BJ (cell line): ENCODE measurements at regions not wholly inside any gene's neighbourhood (a gene's known extent, or its start where the extent isn't known, plus 50 kb on each side); places are given as distances from the start of the nearest gene placed in this dataset.
A peak's percentile ranks its signal among the peaks of the same experiment; 100 is the strongest.
"Not testable (repeated sequence)": the region's sequence is repeated elsewhere in the genome, so short reads cannot be mapped to it uniquely, and the experiment has no call there.

ENCODE experiments used
- CTCF ChIA-PET: fragments of 350-600 bp; formaldehyde crosslinking; extraction: SDS; loops from one replicate; lab custom pipeline; 2021; ENCODE audit warnings: antibody characterized with exemption, inconsistent platforms; lab: Yijun Ruan, JAX
- POLR2A ChIA-PET: fragments of 300-600 bp; sonication (Branson Sonifier 250); formaldehyde crosslinking; extraction: SDS; loops from one replicate; lab custom pipeline; 2021; ENCODE audit warnings: antibody characterized with exemption; lab: Charles Lee
- DNase-seq: peaks from one replicate; pipeline ENCODE4 v3.0.0-alpha.2; 2011; ENCODE audit warnings: low read depth
- H3K27me3 ChIP-seq: 2 replicates; pipeline ENCODE4 v1.6.0; 2011; ENCODE audit warnings: low read length; ENCODE audit not compliant: control insufficient read depth, insufficient read depth
- H3K36me3 ChIP-seq: 2 replicates; pipeline ENCODE4 v1.5.1; 2011; ENCODE audit warnings: low read length; ENCODE audit not compliant: control insufficient read depth, insufficient read depth
- H3K4me3 ChIP-seq: 2 replicates; pipeline ENCODE4 v1.5.1; 2011; ENCODE audit warnings: low read depth, mild to moderate bottlenecking, control low read depth, low read length
- CTCF ChIP-seq: IDR thresholded peaks from 2 replicates; pipeline ENCODE4 v1.5.1; 2011; ENCODE audit warnings: low read depth, mild to moderate bottlenecking, control low read depth, inconsistent platforms, low read length, moderate library complexity; ENCODE audit not compliant: insufficient read depth

GRCh38 chr21:28063241-28064216 lies 929.1 kb downstream of the LTN1 start:
- no peak for TF ChIP-seq CTCF
- H3K4me3 ChIP-seq: no peak overlapping the region
- ChIA-PET POLR2A (no interaction called here), CTCF (interaction anchor here (0.6 kb wide), 1 partner anchor 11 kb away, joined by 3 read pairs; no protein-coding TSS in a partner anchor)
- no peak for DNase-seq
- no peaks in the 10 kb centered on the region for H3K27me3 ChIP-seq
- H3K36me3 ChIP-seq: no peaks in the 10 kb centered on the region

GRCh38 chr21:28052956-28053355 lies 939.7 kb downstream of the LTN1 start:
- H3K36me3 ChIP-seq, POLR2A ChIA-PET, H3K4me3 ChIP-seq, DNase-seq, H3K27me3 ChIP-seq: not testable (repeated sequence)
- CTCF ChIA-PET: interaction anchor here (0.8 to 1.0 kb wide), 2 partner anchors 483 to 692 kb away, joined by 3 to 4 read pairs; no protein-coding TSS in a partner anchor

GRCh38 chr21:28051649-28052048 lies 941.0 kb downstream of the LTN1 start:
- TF ChIP-seq CTCF: peak; percentile 45
- DNase-seq, H3K36me3 ChIP-seq, H3K4me3 ChIP-seq, POLR2A ChIA-PET, H3K27me3 ChIP-seq: not testable (repeated sequence)
- CTCF ChIA-PET: interaction anchor here (0.7 to 1.1 kb wide), 4 partner anchors 348 to 1203 kb away, joined by 3 to 5 read pairs (median 4); no protein-coding TSS in a partner anchor

- POLR2A ChIA-PET, H3K36me3 ChIP-seq, H3K27me3 ChIP-seq, DNase-seq, H3K4me3 ChIP-seq, CTCF ChIA-PET: not testable (repeated sequence)
Observed at GRCh38 chr21:28035692-28036091, 957.0 kb downstream of the LTN1 start.

GRCh38 chr21:28034916-28035315 lies 957.8 kb downstream of the LTN1 start:
- DNase-seq, H3K36me3 ChIP-seq, H3K27me3 ChIP-seq, POLR2A ChIA-PET, H3K4me3 ChIP-seq, CTCF ChIA-PET: not testable (repeated sequence)

- H3K27me3 ChIP-seq, H3K36me3 ChIP-seq, H3K4me3 ChIP-seq, POLR2A ChIA-PET, DNase-seq: not testable (repeated sequence)
- CTCF ChIA-PET: interaction anchor here (0.9 kb wide), 1 partner anchor 1183 kb away, joined by 3 read pairs; no protein-coding TSS in a partner anchor
Observed at GRCh38 chr21:28034334-28034733, 958.3 kb downstream of the LTN1 start.

- CTCF ChIA-PET, DNase-seq, H3K36me3 ChIP-seq, H3K27me3 ChIP-seq, H3K4me3 ChIP-seq, POLR2A ChIA-PET: not testable (repeated sequence)
Observed at GRCh38 chr21:28032652-28033051, 960.0 kb downstream of the LTN1 start.

- CTCF ChIA-PET, H3K27me3 ChIP-seq, H3K36me3 ChIP-seq, DNase-seq, POLR2A ChIA-PET, H3K4me3 ChIP-seq: not testable (repeated sequence)
Observed at GRCh38 chr21:28031066-28031465, 961.6 kb downstream of the LTN1 start.
